GM23248 (cell line): ENCODE measurements at regions not wholly inside any gene's neighbourhood (a gene's known extent, or its start where the extent isn't known, plus 50 kb on each side); places are given as distances from the start of the nearest gene placed in this dataset.

ENCODE experiments used
- DNase-seq: peaks from one replicate; pipeline ENCODE4 v3.0.0-alpha.2; 2015
- H2AFZ ChIP-seq: fragments of 200-600 bp; sonication (generic); 2 replicates; pipeline ENCODE4 v1.6.1; 2016; ENCODE audit warnings: antibody characterized with exemption
- H3F3A ChIP-seq: fragments of 200-600 bp; sonication (generic); 2 replicates; pipeline ENCODE4 v1.6.1; 2016; ENCODE audit warnings: mild to moderate bottlenecking, antibody characterized with exemption, mixed run types; ENCODE audit not compliant: insufficient read depth
- H3K27ac ChIP-seq: fragments of 200-600 bp; sonication (generic); 2 replicates; pipeline ENCODE4 v1.5.1; 2016; ENCODE audit warnings: mild to moderate bottlenecking
- H3K27me3 ChIP-seq: fragments of 200-600 bp; sonication (generic); replicated peaks from 2 replicates; pipeline ENCODE4 v1.6.1; 2016; ENCODE audit warnings: mild to moderate bottlenecking; ENCODE audit not compliant: insufficient read depth
- H3K36me3 ChIP-seq: fragments of 200-600 bp; sonication (generic); 2 replicates; pipeline ENCODE4 v1.6.1; 2016; ENCODE audit warnings: low read depth, mild to moderate bottlenecking
- H3K4me1 ChIP-seq: fragments of 200-600 bp; sonication (generic); 2 replicates; pipeline ENCODE4 v1.6.1; 2016; ENCODE audit warnings: mild to moderate bottlenecking; ENCODE audit not compliant: insufficient read depth
- H3K4me2 ChIP-seq: fragments of 200-600 bp; sonication (generic); one replicate; pipeline ENCODE4 v1.6.1; 2016; ENCODE audit warnings: mild to moderate bottlenecking; ENCODE audit not compliant: unreplicated experiment
- H3K4me3 ChIP-seq: fragments of 200-600 bp; sonication (generic); 2 replicates; pipeline ENCODE4 v1.5.1; 2016; ENCODE audit warnings: mild to moderate bottlenecking
- H3K79me2 ChIP-seq: fragments of 200-600 bp; sonication (generic); 2 replicates; pipeline ENCODE4 v1.6.1; 2016; ENCODE audit warnings: mild to moderate bottlenecking; ENCODE audit not compliant: insufficient read depth
- H3K9ac ChIP-seq: fragments of 200-600 bp; sonication (generic); 2 replicates; pipeline ENCODE4 v1.6.1; 2016; ENCODE audit warnings: mild to moderate bottlenecking
- H3K9me2 ChIP-seq: fragments of 200-600 bp; sonication (generic); 2 replicates; pipeline ENCODE4 v1.6.1; 2016; ENCODE audit warnings: mixed run types, mild to moderate bottlenecking, moderate library complexity; ENCODE audit not compliant: insufficient read depth
- H3K9me3 ChIP-seq: fragments of 200-600 bp; sonication (generic); one replicate; pipeline ENCODE4 v1.6.1; 2017; ENCODE audit warnings: low read depth
- H4K20me1 ChIP-seq: fragments of 200-600 bp; sonication (generic); 2 replicates; pipeline ENCODE4 v1.6.0; 2016; ENCODE audit not compliant: insufficient read depth
- EZH2 ChIP-seq: fragments of 200-600 bp; sonication (generic); IDR thresholded peaks from 2 replicates; pipeline ENCODE4 v1.6.1; 2018; ENCODE audit warnings: antibody characterized with exemption, mild to moderate bottlenecking; ENCODE audit not compliant: insufficient read depth, poor library complexity, severe bottlenecking
- EZH2phosphoT487 ChIP-seq: fragments of 200-600 bp; sonication (generic); IDR thresholded peaks from 2 replicates; pipeline ENCODE4 v1.6.1; 2018; ENCODE audit warnings: antibody characterized with exemption, moderate library complexity, mild to moderate bottlenecking, low read depth; ENCODE audit not compliant: insufficient read depth
- WGBS, 2 experiments: methylation state at CpG; one replicate each; pipeline ENCODE4 v1.1.6; 2015 to 2017; ENCODE audit warnings: low lambda C conversion rate in 2 of 2, low coverage in 1 of 2; ENCODE audit errors: missing lambda C conversion rate in 2 of 2; 5-methylcytosine and 5-hydroxymethylcytosine counted together
- in situ Hi-C: fragments of 300-500 bp; cut with MboI; formaldehyde crosslinking; loops from 2 replicates; pipeline ENCODE4 v1.15.0; 2020

DNA sequence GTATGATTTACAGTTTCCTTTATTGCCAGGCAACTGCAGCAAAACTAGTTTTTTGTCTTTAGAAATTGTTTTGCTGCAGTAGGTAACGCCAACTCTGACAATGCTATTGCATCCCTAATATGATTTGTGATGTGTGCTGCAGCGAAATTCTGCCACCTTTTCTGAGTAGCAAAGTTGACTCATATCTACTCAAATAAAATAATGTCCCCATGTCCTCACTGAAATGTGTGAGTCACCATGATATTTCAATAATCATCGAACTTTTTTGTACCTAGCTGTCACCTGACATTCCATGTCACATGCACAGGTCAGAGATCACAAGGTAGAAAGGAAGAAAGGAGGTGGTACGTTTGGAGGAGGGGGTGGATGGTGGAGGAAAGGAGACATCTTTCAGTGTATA is 205.0 kb downstream of the RAD51AP2 start:
- in situ Hi-C loops: loop anchor here (10.0 kb wide), 1 partner anchor 538 kb away; no protein-coding TSS in a partner anchor
- TF ChIP-seq EZH2phosphoT487 (no peak), EZH2 (no peak)

DNA sequence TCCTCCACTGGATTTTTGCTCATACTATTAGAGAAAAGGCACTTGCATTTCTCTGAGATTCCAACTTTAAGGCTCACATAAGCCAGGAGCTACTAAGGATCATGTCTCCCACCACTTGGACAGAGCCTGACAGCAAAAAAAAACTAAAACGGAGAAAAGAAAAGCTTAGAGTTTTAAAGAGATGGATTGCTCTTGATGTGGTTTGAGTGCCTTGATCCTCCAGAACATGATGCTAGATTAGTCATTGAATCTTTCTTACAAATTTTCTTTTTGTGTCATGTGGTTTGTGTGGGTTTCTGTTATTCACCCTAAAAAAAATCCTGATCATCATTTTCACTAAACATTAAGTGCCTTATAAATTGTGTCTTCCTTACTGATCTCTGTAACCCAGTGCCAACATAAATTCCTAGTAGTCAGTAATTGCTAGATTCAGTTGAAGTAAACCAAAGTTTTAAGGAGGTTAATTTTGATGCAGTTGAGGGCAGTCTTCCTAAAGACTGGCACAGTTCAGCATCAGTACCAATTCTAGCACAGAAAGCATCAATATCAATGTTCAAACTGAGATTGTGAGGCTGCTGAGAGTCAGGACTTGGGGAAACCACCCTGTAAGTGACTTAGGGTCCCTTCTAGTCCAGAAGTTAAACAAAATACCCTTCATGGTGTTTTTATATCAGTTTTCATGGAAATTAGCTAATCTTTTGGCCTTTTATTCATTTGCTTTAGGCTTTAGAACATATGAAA is 206.3 kb downstream of the RAD51AP2 start:
- H3K4me1 ChIP-seq: peaks cover 1% of the 10 kb centered on the region
- in situ Hi-C loops: loop anchor here (10.0 kb wide), 1 partner anchor 537 kb away; no protein-coding TSS in a partner anchor
- no peak overlapping the region for H2AFZ ChIP-seq
- TF ChIP-seq EZH2phosphoT487 (no peak), EZH2 (no peak)
- H3K36me3 ChIP-seq: no peaks in the 10 kb centered on the region
- no peaks in the 10 kb centered on the region for H3F3A ChIP-seq
- no peaks in the 10 kb centered on the region for H4K20me1 ChIP-seq
- H3K4me2 ChIP-seq: no peak overlapping the region
- H3K27me3 ChIP-seq: no peaks in the 10 kb centered on the region
- H3K4me3 ChIP-seq: no peak overlapping the region
- 3 to 8% methylated on average over 1 of the region's 1 CpG for WGBS, 2 experiments
- H3K9me3 ChIP-seq: no peaks in the 10 kb centered on the region
- H3K9me2 ChIP-seq: no peaks in the 10 kb centered on the region
- H3K79me2 ChIP-seq: no peaks in the 10 kb centered on the region
- H3K9ac ChIP-seq: no peak overlapping the region
- H3K27ac ChIP-seq: no peak overlapping the region
- DNase-seq: peak; percentile 41

More for the DNA sequence above, 205.0 kb downstream of the RAD51AP2 start:
- DNase-seq: no peak
- no peak overlapping the region for H3K4me2 ChIP-seq
- H3K9me3 ChIP-seq: no peaks in the 10 kb centered on the region
- no peak overlapping the region for H3K27ac ChIP-seq
- H3K79me2 ChIP-seq: no peaks in the 10 kb centered on the region
- no peaks in the 10 kb centered on the region for H3K36me3 ChIP-seq
- no peak overlapping the region for H2AFZ ChIP-seq
- no peaks in the 10 kb centered on the region for H3K4me1 ChIP-seq
- H3K9me2 ChIP-seq: no peaks in the 10 kb centered on the region
- WGBS, 2 experiments: 32 to 37% methylated on average over 4 of the region's 4 CpGs
- H3F3A ChIP-seq: no peaks in the 10 kb centered on the region
- no peaks in the 10 kb centered on the region for H4K20me1 ChIP-seq
- no peak overlapping the region for H3K9ac ChIP-seq
- H3K27me3 ChIP-seq: no peaks in the 10 kb centered on the region
- no peak overlapping the region for H3K4me3 ChIP-seq

- Histone ChIP-seq H3K4me3 (no peak overlapping the region), H3F3A (no peaks in the 10 kb centered on the region), H2AFZ (no peak overlapping the region), H3K9me3 (no peaks in the 10 kb centered on the region), H4K20me1 (no peaks in the 10 kb centered on the region), H3K27me3 (no peaks in the 10 kb centered on the region), H3K9ac (no peak overlapping the region), H3K79me2 (no peaks in the 10 kb centered on the region), H3K36me3 (no peaks in the 10 kb centered on the region), H3K4me2 (no peak overlapping the region), H3K9me2 (no peaks in the 10 kb centered on the region), H3K27ac (no peak overlapping the region), H3K4me1 (peaks cover 5% of the 10 kb centered on the region)
- TF ChIP-seq EZH2 (no peak), EZH2phosphoT487 (no peak)
- DNase-seq: no peak
- 72 to 75% methylated on average over 2 of the region's 2 CpGs for WGBS, 2 experiments
- in situ Hi-C loops: loop anchor here (10.0 kb wide), 1 partner anchor 536 kb away; no protein-coding TSS in a partner anchor
These were observed 207.1 kb downstream of the RAD51AP2 start for GRCh38 chr2:17311106-17311619.

DNA sequence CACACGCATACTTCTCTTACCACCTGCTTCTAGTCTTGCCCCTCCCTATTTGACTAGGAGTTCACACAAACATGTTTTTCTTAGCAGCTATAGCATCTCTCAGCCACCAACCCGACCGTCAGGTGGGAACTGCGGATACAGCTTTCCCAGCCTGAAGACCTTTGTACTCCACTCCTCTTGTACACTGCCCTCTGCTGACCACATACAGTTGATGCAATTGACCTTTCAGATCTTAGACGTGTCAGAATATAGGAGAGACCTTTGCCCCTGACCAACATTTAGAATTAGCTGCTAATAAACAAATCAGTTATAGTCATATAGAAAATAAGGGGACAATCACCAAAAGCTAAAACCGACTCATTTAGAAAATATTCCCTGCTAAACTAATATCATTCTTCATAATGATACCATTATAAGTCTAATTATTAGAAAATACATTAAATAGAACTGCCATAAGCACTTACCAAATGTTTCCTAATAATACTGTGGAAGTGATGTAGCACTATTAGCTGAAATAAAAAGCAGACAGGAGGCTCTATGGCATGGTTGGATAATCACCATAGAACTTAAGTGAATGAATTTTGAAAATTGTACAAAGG is 208.4 kb downstream of the RAD51AP2 start:
- 58 to 61% methylated on average over 6 of the region's 6 CpGs for WGBS, 2 experiments
- Histone ChIP-seq H4K20me1 (no peaks in the 10 kb centered on the region), H3K36me3 (no peaks in the 10 kb centered on the region), H3F3A (no peaks in the 10 kb centered on the region), H3K4me2 (no peak overlapping the region), H3K79me2 (no peaks in the 10 kb centered on the region), H3K4me1 (peaks cover 5% of the 10 kb centered on the region), H3K4me3 (no peak overlapping the region), H3K9me2 (no peaks in the 10 kb centered on the region), H2AFZ (no peak overlapping the region), H3K9me3 (no peaks in the 10 kb centered on the region), H3K27me3 (no peaks in the 10 kb centered on the region), H3K27ac (no peak overlapping the region), H3K9ac (no peak overlapping the region)
- in situ Hi-C loops: loop anchor here (10.0 kb wide), 1 partner anchor 535 kb away; no protein-coding TSS in a partner anchor
- DNase-seq: peak; percentile 63
- TF ChIP-seq EZH2: no peak
- TF ChIP-seq EZH2phosphoT487: no peak
